ENCODE measurements at regions not wholly inside any gene's neighbourhood (a gene's known extent, or its start where the extent isn't known, plus 50 kb on each side); places are given as distances from the start of the nearest gene placed in this dataset.

GRCh38 chr18:42168907-42169306, 213.9 kb downstream of the PIK3C3 start:
- no peaks in the 10 kb centered on the region for H3K79me2 ChIP-seq (ENCODE audit: control insufficient read depth, insufficient read depth, low read length)
- in situ Hi-C loops (cut with MboI) (no loop called here), intact Hi-C loops (cut with micrococcal nuclease) (no loop called here)
- CTCF ChIA-PET (ENCODE audit: low intra/inter-chr PET ratio), result no interaction called here
- no peaks in the 10 kb centered on the region for H4K20me1 ChIP-seq (replicated peaks; ENCODE audit: control insufficient read depth, insufficient read depth, low read length)
- no peaks in the 10 kb centered on the region for H3K27me3 ChIP-seq (ENCODE audit: control insufficient read depth in 2 of 2, insufficient read depth in 2 of 2, low read length in 2 of 2)
- no peak overlapping the region for H3K27ac ChIP-seq (ENCODE audit: extremely low read depth, low read depth, low read length)
- H3K4me2 ChIP-seq (ENCODE audit: insufficient read depth, low read length), result no peak overlapping the region
- ATAC-seq (no peak), DNase-seq (ENCODE audit: extremely low read depth in 1 of 4, low spot score in 3 of 4) (no peak), FAIRE-seq (no peak)
- no TSS peak for BruUV-seq (replicated peaks)
- TF ChIP-seq XRCC4 (IDR thresholded peaks at IDR 0.05; ENCODE audit: extremely low read depth, insufficient read depth, insufficient read length) (no peak), NR3C1 (CRISPR knock-in tag; IDR thresholded peaks at IDR 0.05) (no peak), PCBP2 (IDR thresholded peaks at IDR 0.05; ENCODE audit: low read depth, low read length, poor library complexity, severe bottlenecking) (no peak), RCOR1 (IDR thresholded peaks at IDR 0.05; ENCODE audit: borderline replicate concordance in 1 of 2, low read depth in 2 of 2, low read length in 2 of 2) (no peak), ZNF639 (CRISPR knock-in tag; conservative IDR thresholded peaks at IDR 0.05 in 1 of 2, IDR thresholded peaks at IDR 0.05 in 1 of 2) (no peak), POU5F1 (IDR thresholded peaks at IDR 0.05; ENCODE audit: borderline replicate concordance, low read depth, low read length, partially characterized antibody) (no peak), CEBPG (CRISPR knock-in tag; IDR thresholded peaks at IDR 0.05) (no peak), CEBPG (tag; conservative IDR thresholded peaks at IDR 0.05 in 1 of 2, IDR thresholded peaks at IDR 0.05 in 1 of 2) (no peak), SMAD1 (IDR thresholded peaks at IDR 0.05; ENCODE audit: low read depth, low read length, partially characterized antibody) (no peak), THAP12 (CRISPR knock-in tag; IDR thresholded peaks at IDR 0.05) (no peak), EWSR1 (IDR thresholded peaks at IDR 0.05; ENCODE audit: borderline replicate concordance, low read depth, partially characterized antibody) (no peak), CHD1 (IDR thresholded peaks at IDR 0.05; ENCODE audit: low read length) (no peak), USF2 (CRISPR knock-in tag; IDR thresholded peaks at IDR 0.05) (no peak), FUS (optimal IDR thresholded peaks at IDR 0.05; ENCODE audit: low read depth, low read length) (no peak)
- H3K4me1 ChIP-seq (replicated peaks in 1 of 2; ENCODE audit: control insufficient read depth in 2 of 2, insufficient read depth in 2 of 2, low read length in 2 of 2), result no peaks in the 10 kb centered on the region
- POLR2A ChIA-PET, result no interaction called here
- H3K4me3 ChIP-seq, result no peak overlapping the region
- no peaks in the 10 kb centered on the region for H3K36me3 ChIP-seq (ENCODE audit: control insufficient read depth, insufficient read depth, low read length)
- H3K9me3 ChIP-seq (replicated peaks; ENCODE audit: control insufficient read depth, insufficient read depth, low read depth, low read length), result no peaks in the 10 kb centered on the region
- no peak overlapping the region for H3K9ac ChIP-seq (ENCODE audit: insufficient read depth in 1 of 2, low read depth in 2 of 2, low read length in 2 of 2)
- 0% methylated on average over 2 of the region's 3 CpGs for WGBS (ENCODE audit: insufficient coverage, low coverage, missing lambda C conversion rate)
- no peaks in the 10 kb centered on the region for H3K9me1 ChIP-seq (ENCODE audit: control insufficient read depth, insufficient read depth, low read length)
- no peak overlapping the region for H2AFZ ChIP-seq (ENCODE audit: low read depth, low read length)
